Eye (tissue), 1 donor: ENCODE measurements at regions not wholly inside any gene's neighbourhood (a gene's known extent, or its start where the extent isn't known, plus 50 kb on each side); places are given as distances from the start of the nearest gene placed in this dataset.
"Not testable (repeated sequence)": the region's sequence is repeated elsewhere in the genome, so short reads cannot be mapped to it uniquely, and the experiment has no call there.

ENCODE experiments used
- DNase-seq: peaks from one replicate; pipeline ENCODE4 v3.0.0-alpha.2; 2015

GRCh38 chr2:226573158-226573557, 226.5 kb downstream of the IRS1 start:
- no peak for DNase-seq

- DNase-seq, result no peak
Measured at GRCh38 chr2:226564667-226565066, 235.0 kb downstream of the IRS1 start.

GRCh38 chr2:226561962-226562361, 237.7 kb downstream of the IRS1 start:
- no peak for DNase-seq

- no peak for DNase-seq
Measured at GRCh38 chr2:226560325-226560724, 239.3 kb downstream of the IRS1 start.

- no peak for DNase-seq
Measured at GRCh38 chr2:226559536-226559935, 240.1 kb downstream of the IRS1 start.

- DNase-seq, result no peak
Measured at GRCh38 chr2:226558418-226558817, 241.2 kb downstream of the IRS1 start.

- DNase-seq, result no peak
Measured at GRCh38 chr2:226556050-226556449, 243.6 kb downstream of the IRS1 start.

- no peak for DNase-seq
Measured at GRCh38 chr2:226554701-226555100, 244.9 kb downstream of the IRS1 start.

- no peak for DNase-seq
Measured at GRCh38 chr2:226553333-226553732, 246.3 kb downstream of the IRS1 start.

GRCh38 chr2:226552571-226553285, 246.9 kb downstream of the IRS1 start:
- DNase-seq, result no peak

- DNase-seq, result no peak
Measured at GRCh38 chr2:226551522-226552250, 247.9 kb downstream of the IRS1 start.

- no peak for DNase-seq
Measured at GRCh38 chr2:226550801-226551200, 248.8 kb downstream of the IRS1 start.

- DNase-seq, result no peak
Measured at GRCh38 chr2:226548732-226549131, 250.9 kb downstream of the IRS1 start.

GRCh38 chr2:226544596-226545210, 254.9 kb downstream of the IRS1 start:
- DNase-seq, result no peak

GRCh38 chr2:226540204-226540994, 259.2 kb downstream of the IRS1 start:
- DNase-seq, result no peak

GRCh38 chr2:226536410-226536809, 263.2 kb downstream of the IRS1 start:
- no peak for DNase-seq

- DNase-seq, result not testable (repeated sequence)
Measured at GRCh38 chr2:226532976-226533375, 266.6 kb downstream of the IRS1 start.

GRCh38 chr2:226531061-226531810, 268.4 kb downstream of the IRS1 start:
- DNase-seq, result no peak

- no peak for DNase-seq
Measured at GRCh38 chr2:226529556-226529955, 270.1 kb downstream of the IRS1 start.

- DNase-seq, result peak; percentile 58
Measured at GRCh38 chr2:226526716-226527115, 272.9 kb downstream of the IRS1 start.

GRCh38 chr2:226524381-226524843, 275.2 kb downstream of the IRS1 start:
- no peak for DNase-seq

- no peak for DNase-seq
Measured at GRCh38 chr2:226520723-226521122, 278.9 kb downstream of the IRS1 start.
